DND-41 (cell line): ENCODE measurements at regions not wholly inside any gene's neighbourhood (a gene's known extent, or its start where the extent isn't known, plus 50 kb on each side); places are given as distances from the start of the nearest gene placed in this dataset.

Experiments used
- ATAC-seq: fragments of 200-7000 bp; cut with Tn5 transposase; 3 replicates; pipeline ENCODE4 v1.9.1; 2021; ENCODE audit warnings: low read depth; ENCODE audit not compliant: insufficient read depth
- DNase-seq: peaks from one replicate; pipeline ENCODE4 v3.0.0-alpha.2; 2020
- H2AFZ ChIP-seq: 2 replicates; pipeline ENCODE4 v1.6.0; 2012; ENCODE audit warnings: low read depth, low read length
- H3K27ac ChIP-seq: 2 replicates; pipeline ENCODE4 v1.5.1; 2012; ENCODE audit warnings: low read length, inconsistent platforms
- H3K27me3 ChIP-seq: fragments of 200-600 bp; sonication (generic); 2 replicates; pipeline ENCODE4 v1.6.0; 2012; ENCODE audit warnings: low read length, mild to moderate bottlenecking, inconsistent platforms; ENCODE audit not compliant: insufficient read depth, poor library complexity
- H3K36me3 ChIP-seq: 2 replicates; pipeline ENCODE4 v1.5.1; 2012; ENCODE audit warnings: low read length, inconsistent platforms; ENCODE audit not compliant: insufficient read depth
- H3K4me1 ChIP-seq: 2 replicates; pipeline ENCODE4 v1.5.1; 2012; ENCODE audit warnings: mild to moderate bottlenecking, low read length; ENCODE audit not compliant: insufficient read depth
- H3K4me2 ChIP-seq: 2 replicates; pipeline ENCODE4 v1.6.0; 2012; ENCODE audit warnings: mild to moderate bottlenecking, moderate library complexity, low read length, inconsistent platforms; ENCODE audit not compliant: insufficient read depth
- H3K4me3 ChIP-seq, 2 experiments: fragments of 200-600 bp in 1 of 2; shearing (Covaris generic) in 1 of 2; 2 replicates each; pipeline ENCODE4 v1.5.1; 2012 to 2016; ENCODE audit warnings: inconsistent platforms in 2 of 2, low read length in 2 of 2, mild to moderate bottlenecking in 2 of 2, low read depth in 1 of 2, moderate library complexity in 1 of 2
- H3K79me2 ChIP-seq: 2 replicates; pipeline ENCODE4 v1.6.0; 2012; ENCODE audit warnings: low read length, inconsistent platforms; ENCODE audit not compliant: insufficient read depth
- H3K9ac ChIP-seq: 2 replicates; pipeline ENCODE4 v1.6.0; 2012; ENCODE audit warnings: low read depth, mild to moderate bottlenecking, inconsistent platforms, low read length, moderate library complexity
- H3K9me3 ChIP-seq: 2 replicates; pipeline ENCODE4 v1.5.1; 2012; ENCODE audit warnings: low read length, moderate library complexity, mild to moderate bottlenecking, inconsistent platforms; ENCODE audit not compliant: insufficient read depth, severe bottlenecking
- H4K20me1 ChIP-seq: 2 replicates; pipeline ENCODE4 v1.6.0; 2012; ENCODE audit warnings: low read length; ENCODE audit not compliant: insufficient read depth
- EZH2 ChIP-seq: IDR thresholded peaks from 3 replicates; pipeline ENCODE4 v1.6.1; 2012; ENCODE audit warnings: borderline replicate concordance, low read depth, mild to moderate bottlenecking, moderate library complexity, low read length, inconsistent platforms; ENCODE audit not compliant: severe bottlenecking
- TF ChIP-seq, protein P1 (sequence below): IDR thresholded peaks from 2 replicates; pipeline ENCODE4 v1.5.1; 2012; ENCODE audit warnings: borderline replicate concordance, low read length, moderate library complexity, mild to moderate bottlenecking; ENCODE audit not compliant: poor library complexity, severe bottlenecking; ENCODE audit errors: extremely low read depth

DNA sequence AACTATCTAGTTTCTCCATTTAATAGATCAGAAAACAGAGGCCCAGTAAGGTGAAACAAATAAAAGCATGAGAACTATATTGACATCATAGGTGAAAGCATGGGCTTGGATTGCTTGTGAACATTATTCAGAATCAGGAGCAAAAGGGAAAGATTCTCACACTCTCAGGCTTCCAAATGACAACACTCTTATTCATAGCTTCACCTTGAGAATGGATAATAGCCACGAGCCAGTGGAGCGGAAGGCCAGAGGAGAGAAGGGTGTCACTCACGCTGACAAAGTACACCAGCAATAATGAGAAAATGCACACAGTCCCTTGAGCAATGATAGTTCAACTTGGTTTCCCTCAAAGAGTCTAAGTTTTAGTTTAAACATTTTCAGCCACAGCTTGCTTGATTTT, 339.0 kb downstream of the TPBG start:
- no peaks in the 10 kb centered on the region for H3K36me3 ChIP-seq

DNA sequence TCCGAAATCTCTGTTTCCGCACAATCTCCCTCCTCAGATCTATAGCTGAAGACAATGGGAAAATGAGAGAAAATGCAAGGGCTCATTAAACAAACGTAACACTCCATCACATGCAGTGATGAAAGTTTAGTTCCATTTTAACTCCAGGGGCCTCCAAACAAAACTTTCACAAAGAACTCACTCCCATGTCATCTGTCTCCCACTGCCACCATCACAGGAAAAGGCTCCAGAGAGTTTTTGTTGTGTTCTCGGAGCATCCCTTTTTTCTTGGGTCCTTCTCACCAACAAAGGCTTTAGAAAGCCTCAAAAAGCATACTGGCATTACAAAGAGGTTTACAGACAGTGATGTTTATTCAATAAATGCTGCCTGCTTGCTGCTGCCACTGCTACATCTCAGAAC, 339.6 kb downstream of the TPBG start:
- no peak overlapping the region for H3K9ac ChIP-seq
- no peak overlapping the region for H3K4me3 ChIP-seq
- no peak for DNase-seq
- no peaks in the 10 kb centered on the region for H3K27me3 ChIP-seq
- no peak for ATAC-seq
- no peak for TF ChIP-seq EZH2
- TF ChIP-seq, protein P1, sequence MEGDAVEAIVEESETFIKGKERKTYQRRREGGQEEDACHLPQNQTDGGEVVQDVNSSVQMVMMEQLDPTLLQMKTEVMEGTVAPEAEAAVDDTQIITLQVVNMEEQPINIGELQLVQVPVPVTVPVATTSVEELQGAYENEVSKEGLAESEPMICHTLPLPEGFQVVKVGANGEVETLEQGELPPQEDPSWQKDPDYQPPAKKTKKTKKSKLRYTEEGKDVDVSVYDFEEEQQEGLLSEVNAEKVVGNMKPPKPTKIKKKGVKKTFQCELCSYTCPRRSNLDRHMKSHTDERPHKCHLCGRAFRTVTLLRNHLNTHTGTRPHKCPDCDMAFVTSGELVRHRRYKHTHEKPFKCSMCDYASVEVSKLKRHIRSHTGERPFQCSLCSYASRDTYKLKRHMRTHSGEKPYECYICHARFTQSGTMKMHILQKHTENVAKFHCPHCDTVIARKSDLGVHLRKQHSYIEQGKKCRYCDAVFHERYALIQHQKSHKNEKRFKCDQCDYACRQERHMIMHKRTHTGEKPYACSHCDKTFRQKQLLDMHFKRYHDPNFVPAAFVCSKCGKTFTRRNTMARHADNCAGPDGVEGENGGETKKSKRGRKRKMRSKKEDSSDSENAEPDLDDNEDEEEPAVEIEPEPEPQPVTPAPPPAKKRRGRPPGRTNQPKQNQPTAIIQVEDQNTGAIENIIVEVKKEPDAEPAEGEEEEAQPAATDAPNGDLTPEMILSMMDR, result no peak
- H4K20me1 ChIP-seq, result no peaks in the 10 kb centered on the region
- H3K79me2 ChIP-seq, result no peaks in the 10 kb centered on the region
- H3K36me3 ChIP-seq, result no peaks in the 10 kb centered on the region
- no peaks in the 10 kb centered on the region for H3K4me1 ChIP-seq
- H3K4me2 ChIP-seq, result no peak overlapping the region
- no peaks in the 10 kb centered on the region for H3K9me3 ChIP-seq
- H2AFZ ChIP-seq, result no peak overlapping the region
- no peak overlapping the region for H3K27ac ChIP-seq

More for the DNA sequence above, 339.0 kb downstream of the TPBG start:
- no peak overlapping the region for H3K9ac ChIP-seq
- DNase-seq (no peak), ATAC-seq (no peak)
- H3K4me2 ChIP-seq, result no peak overlapping the region
- no peak for TF ChIP-seq EZH2
- TF ChIP-seq, protein P1, result no peak
- H3K27ac ChIP-seq, result no peak overlapping the region
- no peaks in the 10 kb centered on the region for H3K79me2 ChIP-seq
- H2AFZ ChIP-seq, result no peak overlapping the region
- H3K27me3 ChIP-seq, result no peaks in the 10 kb centered on the region
- no peaks in the 10 kb centered on the region for H3K4me1 ChIP-seq
- H4K20me1 ChIP-seq, result no peaks in the 10 kb centered on the region
- H3K4me3 ChIP-seq, result no peak overlapping the region
- H3K9me3 ChIP-seq, result no peaks in the 10 kb centered on the region

GRCh38 chr6:82704045-82704444, 340.4 kb downstream of the TPBG start:
- H4K20me1 ChIP-seq, result no peaks in the 10 kb centered on the region
- TF ChIP-seq, protein P1, result no peak
- TF ChIP-seq EZH2, result no peak
- no peak; the same call in 2 of the 3 replicates for ATAC-seq

DNA sequence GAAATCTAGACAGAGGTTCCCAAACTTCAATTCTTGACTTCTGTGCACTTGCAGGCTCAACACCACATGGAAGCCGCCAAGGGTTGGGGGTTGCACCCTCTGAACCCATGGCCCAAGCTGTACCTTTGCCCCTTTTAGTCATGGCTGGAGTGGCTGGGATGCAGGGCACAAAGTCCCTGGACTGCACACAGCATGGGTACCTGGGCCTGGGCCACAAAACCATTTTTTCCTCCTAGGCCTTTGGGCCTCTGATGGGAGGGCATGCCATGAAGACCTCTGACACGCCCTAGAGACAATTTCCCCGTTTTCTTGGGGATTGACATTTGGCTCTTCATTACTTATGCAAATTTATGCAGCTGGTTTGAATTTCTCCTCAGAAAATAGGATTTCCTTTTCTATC, 342.0 kb downstream of the TPBG start:
- ATAC-seq, result no peak
- no peaks in the 10 kb centered on the region for H4K20me1 ChIP-seq
- H3K27me3 ChIP-seq, result no peaks in the 10 kb centered on the region
- DNase-seq, result no peak
- H3K4me2 ChIP-seq, result no peak overlapping the region
- H3K36me3 ChIP-seq, result no peaks in the 10 kb centered on the region
- no peak overlapping the region for H3K9ac ChIP-seq
- no peak overlapping the region for H2AFZ ChIP-seq
- no peak overlapping the region for H3K4me3 ChIP-seq
- no peaks in the 10 kb centered on the region for H3K79me2 ChIP-seq
- TF ChIP-seq, protein P1, result no peak
- TF ChIP-seq EZH2, result no peak
- H3K9me3 ChIP-seq, result no peaks in the 10 kb centered on the region
- no peaks in the 10 kb centered on the region for H3K4me1 ChIP-seq
- no peak overlapping the region for H3K27ac ChIP-seq

More at GRCh38 chr6:82704045-82704444, 340.4 kb downstream of the TPBG start:
- no peaks in the 10 kb centered on the region for H3K36me3 ChIP-seq
- H3K4me3 ChIP-seq, result no peak overlapping the region
- no peak overlapping the region for H2AFZ ChIP-seq
- no peak overlapping the region for H3K9ac ChIP-seq
- DNase-seq, result no peak
- no peaks in the 10 kb centered on the region for H3K4me1 ChIP-seq
- H3K27me3 ChIP-seq, result no peaks in the 10 kb centered on the region
- no peaks in the 10 kb centered on the region for H3K79me2 ChIP-seq
- H3K9me3 ChIP-seq, result no peaks in the 10 kb centered on the region
- no peak overlapping the region for H3K4me2 ChIP-seq
- no peak overlapping the region for H3K27ac ChIP-seq
